ENCODE measurements at regions not wholly inside any gene's neighbourhood (a gene's known extent, or its start where the extent isn't known, plus 50 kb on each side); places are given as distances from the start of the nearest gene placed in this dataset.

DNA sequence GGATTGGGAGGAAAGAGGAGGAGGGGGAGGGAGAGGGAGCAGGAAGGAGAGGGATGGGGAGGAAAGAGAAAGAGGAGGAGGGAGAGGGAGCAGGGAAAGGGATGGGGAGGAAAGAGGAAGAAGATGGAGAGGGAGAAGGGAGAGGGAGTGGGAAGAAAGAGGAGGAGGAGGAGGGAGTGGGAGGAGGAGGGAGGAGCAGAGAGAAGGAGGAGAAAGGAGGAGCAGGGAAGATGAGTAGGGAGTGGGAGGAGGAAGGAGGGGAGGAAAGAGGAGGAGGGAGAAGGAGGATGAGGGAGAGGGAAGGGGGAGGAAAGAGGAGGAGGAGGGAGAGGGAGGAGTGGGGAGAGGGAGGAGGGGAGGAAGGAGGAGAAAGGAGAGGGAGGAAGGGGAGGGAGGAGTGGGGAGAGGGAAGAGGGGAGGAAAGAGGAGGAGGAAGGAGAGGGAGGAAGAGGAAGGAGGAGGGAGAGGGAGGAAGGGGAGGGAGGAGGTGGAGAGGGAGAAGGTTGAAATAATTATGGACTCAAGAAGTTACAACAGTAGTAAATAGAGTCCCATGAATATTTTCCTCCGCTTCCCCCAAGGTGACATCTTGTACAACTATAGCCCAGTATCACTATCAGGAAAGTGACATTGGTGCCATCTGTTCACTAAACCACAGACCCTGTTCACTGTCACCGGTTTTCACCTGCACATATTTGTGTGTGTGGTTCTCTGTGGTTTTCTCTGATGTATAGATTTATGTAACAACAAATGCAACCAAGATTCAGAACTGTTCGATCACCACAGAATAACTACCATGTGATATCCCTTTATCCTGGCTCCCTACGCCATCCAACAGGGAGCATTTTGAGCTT is 325.3 kb upstream of the EEF2KMT start:
- TF ChIP-seq POLR2AphosphoS5 (IDR thresholded peaks at IDR 0.05), result no peak
- TF ChIP-seq, protein P1, sequence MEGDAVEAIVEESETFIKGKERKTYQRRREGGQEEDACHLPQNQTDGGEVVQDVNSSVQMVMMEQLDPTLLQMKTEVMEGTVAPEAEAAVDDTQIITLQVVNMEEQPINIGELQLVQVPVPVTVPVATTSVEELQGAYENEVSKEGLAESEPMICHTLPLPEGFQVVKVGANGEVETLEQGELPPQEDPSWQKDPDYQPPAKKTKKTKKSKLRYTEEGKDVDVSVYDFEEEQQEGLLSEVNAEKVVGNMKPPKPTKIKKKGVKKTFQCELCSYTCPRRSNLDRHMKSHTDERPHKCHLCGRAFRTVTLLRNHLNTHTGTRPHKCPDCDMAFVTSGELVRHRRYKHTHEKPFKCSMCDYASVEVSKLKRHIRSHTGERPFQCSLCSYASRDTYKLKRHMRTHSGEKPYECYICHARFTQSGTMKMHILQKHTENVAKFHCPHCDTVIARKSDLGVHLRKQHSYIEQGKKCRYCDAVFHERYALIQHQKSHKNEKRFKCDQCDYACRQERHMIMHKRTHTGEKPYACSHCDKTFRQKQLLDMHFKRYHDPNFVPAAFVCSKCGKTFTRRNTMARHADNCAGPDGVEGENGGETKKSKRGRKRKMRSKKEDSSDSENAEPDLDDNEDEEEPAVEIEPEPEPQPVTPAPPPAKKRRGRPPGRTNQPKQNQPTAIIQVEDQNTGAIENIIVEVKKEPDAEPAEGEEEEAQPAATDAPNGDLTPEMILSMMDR (IDR thresholded peaks at IDR 0.05), result no peak

All from breast epithelium (tissue), 3 donors.